ENCODE measurements at regions not wholly inside any gene's neighbourhood (a gene's known extent, or its start where the extent isn't known, plus 50 kb on each side); places are given as distances from the start of the nearest gene placed in this dataset.

DNA sequence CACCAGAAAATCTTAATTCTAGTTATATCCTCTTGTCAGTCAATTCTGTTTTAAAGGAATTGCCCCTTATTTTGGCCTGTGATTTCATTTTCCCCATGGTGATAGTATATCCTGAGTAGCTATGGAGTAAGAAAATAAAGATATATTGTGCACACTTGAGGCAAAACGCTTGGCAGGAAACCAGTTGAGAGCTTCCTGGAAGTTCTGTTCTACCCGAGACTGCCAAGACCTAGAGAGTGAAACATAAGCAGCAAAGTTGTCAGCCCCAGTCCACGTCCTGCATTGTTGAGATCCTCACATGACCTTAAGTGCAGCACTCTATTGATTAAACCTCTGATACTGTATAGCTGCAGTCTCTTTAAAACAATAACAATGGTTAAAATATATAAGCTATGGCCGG, 235.2 kb downstream of the CDC14C start:
- Histone ChIP-seq H3K27me3 (no peaks in the 10 kb centered on the region), H3K27ac (no peak overlapping the region), H3K4me1 (ENCODE audit: insufficient read depth) (no peaks in the 10 kb centered on the region), H3K36me3 (no peaks in the 10 kb centered on the region), H3K9me3 (no peaks in the 10 kb centered on the region), H3K4me3 (no peak overlapping the region)
- WGBS, 3 donors, result 64 to 75% (median 68%) methylated on average over 4 of the region's 4 CpGs
- no peak for DNase-seq
- intact Hi-C loops (cut with DNase I), result no loop called here
- TF ChIP-seq POLR2A (IDR thresholded peaks at IDR 0.05) (no peak), EP300 (IDR thresholded peaks at IDR 0.05) (no peak)
- TF ChIP-seq, protein P1, sequence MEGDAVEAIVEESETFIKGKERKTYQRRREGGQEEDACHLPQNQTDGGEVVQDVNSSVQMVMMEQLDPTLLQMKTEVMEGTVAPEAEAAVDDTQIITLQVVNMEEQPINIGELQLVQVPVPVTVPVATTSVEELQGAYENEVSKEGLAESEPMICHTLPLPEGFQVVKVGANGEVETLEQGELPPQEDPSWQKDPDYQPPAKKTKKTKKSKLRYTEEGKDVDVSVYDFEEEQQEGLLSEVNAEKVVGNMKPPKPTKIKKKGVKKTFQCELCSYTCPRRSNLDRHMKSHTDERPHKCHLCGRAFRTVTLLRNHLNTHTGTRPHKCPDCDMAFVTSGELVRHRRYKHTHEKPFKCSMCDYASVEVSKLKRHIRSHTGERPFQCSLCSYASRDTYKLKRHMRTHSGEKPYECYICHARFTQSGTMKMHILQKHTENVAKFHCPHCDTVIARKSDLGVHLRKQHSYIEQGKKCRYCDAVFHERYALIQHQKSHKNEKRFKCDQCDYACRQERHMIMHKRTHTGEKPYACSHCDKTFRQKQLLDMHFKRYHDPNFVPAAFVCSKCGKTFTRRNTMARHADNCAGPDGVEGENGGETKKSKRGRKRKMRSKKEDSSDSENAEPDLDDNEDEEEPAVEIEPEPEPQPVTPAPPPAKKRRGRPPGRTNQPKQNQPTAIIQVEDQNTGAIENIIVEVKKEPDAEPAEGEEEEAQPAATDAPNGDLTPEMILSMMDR (IDR thresholded peaks at IDR 0.05), result no peak

DNA sequence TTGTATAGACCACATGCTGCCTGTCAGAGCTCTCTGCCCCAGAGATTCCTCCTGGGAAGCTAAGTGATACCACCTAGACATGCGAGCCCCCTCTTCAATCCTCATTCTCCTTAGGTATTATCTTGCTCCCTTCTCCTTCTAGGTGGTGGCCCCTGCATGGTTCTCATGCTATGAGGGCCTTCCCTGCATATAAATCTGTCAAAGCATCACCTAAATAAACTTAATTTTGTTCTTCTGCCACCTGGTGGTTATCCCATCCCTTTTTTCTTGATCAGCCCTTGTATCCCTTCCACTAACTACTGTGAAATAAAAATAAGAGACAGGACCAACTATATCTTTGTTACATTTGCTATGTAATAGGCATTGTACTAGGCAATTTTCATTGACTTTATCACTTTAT, 242.1 kb downstream of the CDC14C start:
- intact Hi-C loops (cut with DNase I), result no loop called here
- 85 to 94% (median 91%) methylated on average over 1 of the region's 1 CpG for WGBS, 3 donors

DNA sequence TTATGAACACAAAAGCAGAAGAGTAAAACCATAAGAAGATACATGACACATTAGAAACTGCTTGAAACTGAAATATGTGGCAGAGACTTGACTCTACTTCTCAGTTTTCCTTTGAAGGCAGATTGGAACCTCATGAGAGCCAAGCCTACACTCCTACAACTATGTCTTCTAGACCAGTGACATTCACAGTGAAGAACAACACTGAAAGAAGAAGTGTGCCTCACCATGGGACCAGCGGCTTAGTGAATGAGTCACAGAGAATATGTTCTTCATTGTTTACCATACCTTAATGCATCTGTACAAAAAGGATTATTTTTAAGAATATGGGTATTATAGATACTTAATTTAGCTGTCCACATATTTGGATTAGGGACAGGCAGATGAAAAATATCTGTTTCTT, 248.3 kb downstream of the CDC14C start:
- H3K27me3 ChIP-seq, result no peaks in the 10 kb centered on the region
- H3K4me3 ChIP-seq, result no peak overlapping the region
- WGBS, 3 donors, result 91 to 96% (median 93%) methylated on average over 1 of the region's 1 CpG
- H3K4me1 ChIP-seq (ENCODE audit: insufficient read depth), result no peaks in the 10 kb centered on the region
- H3K9me3 ChIP-seq, result no peaks in the 10 kb centered on the region
- TF ChIP-seq, protein P1 (IDR thresholded peaks at IDR 0.05), result no peak
- no peak for TF ChIP-seq EP300 (IDR thresholded peaks at IDR 0.05)
- no peak for TF ChIP-seq POLR2A (IDR thresholded peaks at IDR 0.05)
- DNase-seq, result no peak
- no peak overlapping the region for H3K27ac ChIP-seq
- intact Hi-C loops (cut with DNase I), result no loop called here
- H3K36me3 ChIP-seq, result no peaks in the 10 kb centered on the region

More for the DNA sequence above, 242.1 kb downstream of the CDC14C start:
- no peaks in the 10 kb centered on the region for H3K27me3 ChIP-seq
- no peak overlapping the region for H3K27ac ChIP-seq
- no peaks in the 10 kb centered on the region for H3K36me3 ChIP-seq
- no peak for TF ChIP-seq POLR2A (IDR thresholded peaks at IDR 0.05)
- H3K4me1 ChIP-seq (ENCODE audit: insufficient read depth), result no peaks in the 10 kb centered on the region
- H3K4me3 ChIP-seq, result no peak overlapping the region
- no peak for DNase-seq
- H3K9me3 ChIP-seq, result no peaks in the 10 kb centered on the region

DNA sequence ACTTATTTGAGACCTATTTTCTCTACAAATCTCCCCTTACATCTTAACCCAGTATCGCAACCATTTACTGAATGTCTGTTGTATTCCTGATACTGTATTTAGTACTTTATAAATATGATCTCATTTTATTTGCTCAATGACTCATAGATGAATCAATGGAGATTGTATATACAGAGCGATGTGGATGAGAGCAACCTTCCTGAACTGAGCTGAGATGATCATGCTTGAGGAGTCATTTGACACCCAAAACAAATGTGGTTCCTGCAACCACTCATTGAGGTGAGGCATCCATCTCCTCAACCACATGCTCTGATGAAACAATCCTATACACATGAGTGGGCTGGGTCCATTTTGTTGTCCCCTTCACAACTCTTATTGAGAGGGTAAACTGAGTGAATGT, 250.0 kb downstream of the CDC14C start:
- H3K4me3 ChIP-seq, result no peak overlapping the region
- H3K36me3 ChIP-seq, result no peaks in the 10 kb centered on the region
- DNase-seq, result no peak
- TF ChIP-seq EP300 (IDR thresholded peaks at IDR 0.05) (no peak), POLR2A (IDR thresholded peaks at IDR 0.05) (no peak)
- TF ChIP-seq, protein P1 (IDR thresholded peaks at IDR 0.05), result no peak
- H3K9me3 ChIP-seq, result no peaks in the 10 kb centered on the region
- no peaks in the 10 kb centered on the region for H3K27me3 ChIP-seq
- intact Hi-C loops (cut with DNase I), result no loop called here
- H3K27ac ChIP-seq, result no peak overlapping the region
- WGBS, 3 donors, result 94 to 98% (median 97%) methylated on average over 2 of the region's 2 CpGs
- H3K4me1 ChIP-seq (ENCODE audit: insufficient read depth), result no peaks in the 10 kb centered on the region

DNA sequence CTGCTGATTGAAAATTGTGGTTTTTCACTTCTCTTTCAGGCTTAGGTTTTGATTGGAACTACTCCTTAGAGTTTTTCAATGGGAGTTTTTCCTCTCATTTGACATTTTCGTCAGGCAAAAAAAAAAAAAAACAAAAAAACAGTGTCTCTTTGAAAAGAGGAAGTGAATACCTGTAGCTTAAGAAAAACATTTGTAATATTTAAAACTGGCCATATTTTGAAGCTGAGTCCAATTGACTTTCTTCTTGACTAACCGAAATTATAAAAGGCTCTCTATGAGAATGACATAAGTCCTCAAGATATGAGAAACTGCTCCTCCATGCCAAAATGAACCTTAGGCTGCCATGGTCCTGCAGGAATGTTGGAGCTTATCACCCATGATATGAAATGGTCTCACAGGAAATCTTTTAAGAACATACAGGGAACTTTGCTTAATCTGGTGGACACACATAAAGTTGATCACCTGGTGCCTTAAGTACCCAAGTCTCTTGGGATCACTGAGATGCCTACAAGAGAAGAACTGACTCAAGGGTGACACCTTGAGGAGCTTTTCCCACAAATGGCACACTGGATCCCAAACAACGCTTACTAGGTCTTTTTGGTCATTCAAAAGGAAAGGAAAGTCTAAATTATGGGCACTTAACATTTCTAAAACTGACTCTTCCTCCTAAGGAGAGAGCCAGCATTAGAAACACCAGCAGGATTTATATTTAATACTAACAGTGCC, 263.4 kb downstream of the CDC14C start:
- DNase-seq, result no peak
- Histone ChIP-seq H3K27ac (no peak overlapping the region), H3K4me1 (ENCODE audit: insufficient read depth) (no peaks in the 10 kb centered on the region), H3K27me3 (no peaks in the 10 kb centered on the region), H3K4me3 (no peak overlapping the region), H3K9me3 (no peaks in the 10 kb centered on the region), H3K36me3 (no peaks in the 10 kb centered on the region)
- TF ChIP-seq POLR2A (IDR thresholded peaks at IDR 0.05) (no peak), EP300 (IDR thresholded peaks at IDR 0.05) (no peak)
- TF ChIP-seq, protein P1 (IDR thresholded peaks at IDR 0.05), result no peak
- 85 to 92% (median 91%) methylated on average over 3 of the region's 3 CpGs for WGBS, 3 donors
- intact Hi-C loops (cut with DNase I), result no loop called here
